CD4-positive, CD25-positive, alpha-beta regulatory T cell (primary cell): ENCODE measurements at regions not wholly inside any gene's neighbourhood (a gene's known extent, or its start where the extent isn't known, plus 50 kb on each side); places are given as distances from the start of the nearest gene placed in this dataset.
A peak's percentile ranks its signal among the peaks of the same experiment; 100 is the strongest.

ENCODE experiments used
- ATAC-seq, 2 donors: fragments of 150-1000 bp; cut with Tn5 transposase; one replicate each; pipeline ENCODE4 v1.10.0; 2021; ENCODE audit warnings: low read depth in 2 of 2, moderate number of reproducible peaks in 2 of 2, moderate library complexity in 1 of 2
- DNase-seq, 3 donors: peaks; one replicate each; pipeline versions ENCODE4 v3.0.0 to v3.0.0-alpha.2; 2012 to 2022; ENCODE audit warnings: mixed read lengths in 1 of 3
- H3K27ac ChIP-seq: one replicate; pipeline ENCODE4 v1.7.0; 2013; ENCODE audit warnings: mild to moderate bottlenecking, low read length; ENCODE audit not compliant: insufficient read depth, poor library complexity, severe bottlenecking
- H3K27me3 ChIP-seq: one replicate; pipeline ENCODE4 v1.7.0; 2013; ENCODE audit warnings: low read length; ENCODE audit not compliant: control insufficient read depth, insufficient read depth
- H3K36me3 ChIP-seq: one replicate; pipeline ENCODE4 v1.7.0; 2013; ENCODE audit warnings: mild to moderate bottlenecking, low read length, moderate library complexity; ENCODE audit not compliant: control insufficient read depth, insufficient read depth
- H3K4me1 ChIP-seq: 2 replicates; pipeline ENCODE4 v1.7.0; 2013; ENCODE audit warnings: mild to moderate bottlenecking, low read length; ENCODE audit not compliant: insufficient read depth, control insufficient read depth, poor library complexity, severe bottlenecking
- H3K4me3 ChIP-seq: one replicate; pipeline ENCODE4 v1.7.0; 2013; ENCODE audit warnings: low read depth, mild to moderate bottlenecking, low read length, moderate library complexity
- H3K9me3 ChIP-seq, 2 experiments: 1 replicate in 1 of 2; 2 replicates in 1 of 2; pipeline ENCODE4 v1.7.0; 2013; ENCODE audit warnings: low read length in 2 of 2, mild to moderate bottlenecking in 1 of 2, moderate library complexity in 1 of 2; ENCODE audit not compliant: control insufficient read depth in 2 of 2
- H3K27ac Mint-ChIP-seq, 3 donors: one replicate each; pipeline ENCODE4 v1.8.0; 2020 to 2022; ENCODE audit warnings: mild to moderate bottlenecking in 3 of 3, mixed read lengths in 3 of 3, moderate library complexity in 2 of 3
- H3K27me3 Mint-ChIP-seq: one replicate; pipeline ENCODE4 v1.8.0; 2022; ENCODE audit warnings: mild to moderate bottlenecking, mixed read lengths
- H3K36me3 Mint-ChIP-seq: one replicate; pipeline ENCODE4 v1.8.0; 2020; ENCODE audit warnings: mixed read lengths
- H3K4me1 Mint-ChIP-seq, 4 donors: one replicate each; pipeline ENCODE4 v1.8.0; 2020 to 2022; ENCODE audit warnings: mixed read lengths in 4 of 4, mild to moderate bottlenecking in 1 of 4
- H3K4me3 Mint-ChIP-seq, 4 donors: one replicate each; pipeline ENCODE4 v1.8.0; 2020 to 2022; ENCODE audit warnings: mild to moderate bottlenecking in 4 of 4, mixed read lengths in 4 of 4, moderate library complexity in 3 of 4
- H3K9me3 Mint-ChIP-seq, 7 donors: one replicate each; pipeline ENCODE4 v1.8.0; 2020 to 2022; ENCODE audit warnings: mixed read lengths in 7 of 7, mild to moderate bottlenecking in 3 of 7, moderate library complexity in 2 of 7

- Histone ChIP-seq H3K27me3 (peaks cover 1% of the 10 kb centered on the region), H3K4me3 (no peak overlapping the region), H3K9me3 (no peaks in the 10 kb centered on the region), H3K4me1 (no peaks in the 10 kb centered on the region), H3K27ac (no peak overlapping the region), H3K36me3 (no peaks in the 10 kb centered on the region)
- DNase-seq (no peak), ATAC-seq (no peak)
- Mint-ChIP-seq H3K4me3 (no peak overlapping the region), H3K4me1 (no peaks in the 10 kb centered on the region), H3K27ac (no peak overlapping the region), H3K36me3 (no peaks in the 10 kb centered on the region), H3K27me3 (peaks cover 5% of the 10 kb centered on the region), H3K9me3 (no peaks in the 10 kb centered on the region)
These were observed 88.3 kb upstream of the NGF start for GRCh38 chr1:115426231-115426771.

- Mint-ChIP-seq H3K36me3 (no peaks in the 10 kb centered on the region), H3K27me3 (peaks cover 5% of the 10 kb centered on the region), H3K4me3 (no peak overlapping the region), H3K27ac (no peak overlapping the region), H3K9me3 (no peaks in the 10 kb centered on the region), H3K4me1 (no peaks in the 10 kb centered on the region)
- ATAC-seq: no peak
- Histone ChIP-seq H3K4me1 (no peaks in the 10 kb centered on the region), H3K36me3 (no peaks in the 10 kb centered on the region), H3K9me3 (no peaks in the 10 kb centered on the region), H3K27me3 (peaks cover 1% of the 10 kb centered on the region), H3K27ac (no peak overlapping the region), H3K4me3 (no peak overlapping the region)
- no peak for DNase-seq
These were observed 87.4 kb upstream of the NGF start for GRCh38 chr1:115425442-115425841.

GRCh38 chr1:115423776-115424175 lies 85.7 kb upstream of the NGF start:
- Histone ChIP-seq H3K27me3 (peaks cover 1% of the 10 kb centered on the region), H3K36me3 (no peaks in the 10 kb centered on the region), H3K4me1 (no peaks in the 10 kb centered on the region), H3K4me3 (no peak overlapping the region), H3K9me3 (no peaks in the 10 kb centered on the region), H3K27ac (no peak overlapping the region)
- H3K4me1 Mint-ChIP-seq: no peaks in the 10 kb centered on the region
- no peaks in the 10 kb centered on the region for H3K36me3 Mint-ChIP-seq
- H3K27ac Mint-ChIP-seq: no peak overlapping the region
- no peaks in the 10 kb centered on the region for H3K9me3 Mint-ChIP-seq
- H3K27me3 Mint-ChIP-seq: no peaks in the 10 kb centered on the region
- no peak for ATAC-seq
- DNase-seq: no peak
- no peak overlapping the region for H3K4me3 Mint-ChIP-seq

- Mint-ChIP-seq H3K4me1 (no peaks in the 10 kb centered on the region), H3K36me3 (no peaks in the 10 kb centered on the region), H3K9me3 (peaks cover 0 to 6% (median 0%) of the 10 kb centered on the region in 7 donors), H3K27ac (peak overlapping the region in 1 of 3 donors; percentile 2), H3K4me3 (no peak overlapping the region), H3K27me3 (peaks cover 10% of the 10 kb centered on the region)
- Histone ChIP-seq H3K36me3 (no peaks in the 10 kb centered on the region), H3K4me1 (no peaks in the 10 kb centered on the region), H3K27ac (no peak overlapping the region), H3K9me3 (no peaks in the 10 kb centered on the region), H3K4me3 (no peak overlapping the region), H3K27me3 (peaks cover 1% of the 10 kb centered on the region)
- no peak for ATAC-seq
- no peak for DNase-seq
These were observed 81.5 kb upstream of the NGF start for GRCh38 chr1:115419571-115419970.

- Histone ChIP-seq H3K4me1 (no peaks in the 10 kb centered on the region), H3K27ac (no peak overlapping the region), H3K4me3 (no peak overlapping the region), H3K36me3 (no peaks in the 10 kb centered on the region), H3K9me3 (no peaks in the 10 kb centered on the region), H3K27me3 (peaks cover 2% of the 10 kb centered on the region)
- H3K9me3 Mint-ChIP-seq: peaks cover 0 to 6% (median 0%) of the 10 kb centered on the region in 7 donors
- no peaks in the 10 kb centered on the region for H3K36me3 Mint-ChIP-seq
- no peaks in the 10 kb centered on the region for H3K4me1 Mint-ChIP-seq
- H3K27ac Mint-ChIP-seq: no peak overlapping the region
- H3K4me3 Mint-ChIP-seq: no peak overlapping the region
- peaks cover 16% of the 10 kb centered on the region for H3K27me3 Mint-ChIP-seq
- DNase-seq: no peak
- no peak for ATAC-seq
These were observed 75.6 kb upstream of the NGF start for GRCh38 chr1:115413621-115414020.

- H3K4me1 Mint-ChIP-seq: no peaks in the 10 kb centered on the region
These were observed 75.2 kb upstream of the NGF start for GRCh38 chr1:115413208-115413607.

GRCh38 chr1:115412733-115413132 lies 74.7 kb upstream of the NGF start:
- no peaks in the 10 kb centered on the region for H3K36me3 ChIP-seq
- H3K9me3 Mint-ChIP-seq: peaks cover 0 to 6% (median 0%) of the 10 kb centered on the region in 7 donors
- no peak overlapping the region for H3K4me3 ChIP-seq
- H3K4me1 Mint-ChIP-seq: no peaks in the 10 kb centered on the region
- no peak overlapping the region for H3K4me3 Mint-ChIP-seq
- peaks cover 2% of the 10 kb centered on the region for H3K27me3 ChIP-seq
- H3K27ac ChIP-seq: no peak overlapping the region
- peaks cover 12% of the 10 kb centered on the region for H3K27me3 Mint-ChIP-seq
- H3K4me1 ChIP-seq: no peaks in the 10 kb centered on the region
- H3K9me3 ChIP-seq: no peaks in the 10 kb centered on the region
- no peak for ATAC-seq
- H3K36me3 Mint-ChIP-seq: no peaks in the 10 kb centered on the region
- H3K27ac Mint-ChIP-seq: peak overlapping the region in 1 of 3 donors; percentile 45
- no peak for DNase-seq

More at GRCh38 chr1:115413208-115413607, 75.2 kb upstream of the NGF start:
- Histone ChIP-seq H3K4me3 (no peak overlapping the region), H3K4me1 (no peaks in the 10 kb centered on the region), H3K27me3 (peaks cover 2% of the 10 kb centered on the region), H3K9me3 (no peaks in the 10 kb centered on the region), H3K36me3 (no peaks in the 10 kb centered on the region), H3K27ac (no peak overlapping the region)
- peaks cover 16% of the 10 kb centered on the region for H3K27me3 Mint-ChIP-seq
- no peak for DNase-seq
- ATAC-seq: no peak
- H3K27ac Mint-ChIP-seq: no peak overlapping the region
- H3K9me3 Mint-ChIP-seq: peaks cover 0 to 6% (median 0%) of the 10 kb centered on the region in 7 donors
- H3K36me3 Mint-ChIP-seq: no peaks in the 10 kb centered on the region
- H3K4me3 Mint-ChIP-seq: no peak overlapping the region

- H3K9me3 ChIP-seq: no peaks in the 10 kb centered on the region
- DNase-seq (no peak), ATAC-seq (no peak)
- Mint-ChIP-seq H3K27ac (peak overlapping the region in 1 of 3 donors; percentile 45), H3K4me1 (no peaks in the 10 kb centered on the region), H3K4me3 (no peak overlapping the region), H3K27me3 (peaks cover 12% of the 10 kb centered on the region), H3K36me3 (no peaks in the 10 kb centered on the region), H3K9me3 (peaks cover 0 to 6% (median 0%) of the 10 kb centered on the region in 7 donors)
- no peaks in the 10 kb centered on the region for H3K4me1 ChIP-seq
- H3K4me3 ChIP-seq: no peak overlapping the region
- H3K36me3 ChIP-seq: no peaks in the 10 kb centered on the region
- peaks cover 2% of the 10 kb centered on the region for H3K27me3 ChIP-seq
- no peak overlapping the region for H3K27ac ChIP-seq
These were observed 74.2 kb upstream of the NGF start for GRCh38 chr1:115412286-115412685.
